GM12865 (cell line): ENCODE measurements at regions not wholly inside any gene's neighbourhood (a gene's known extent, or its start where the extent isn't known, plus 50 kb on each side); places are given as distances from the start of the nearest gene placed in this dataset.

Source experiments
- DNase-seq: peaks from one replicate; pipeline ENCODE4 v3.0.0; 2010; ENCODE audit warnings: low read depth
- H3K4me3 ChIP-seq: 2 replicates; pipeline ENCODE4 v1.5.1; 2011; ENCODE audit warnings: mild to moderate bottlenecking, low read depth, low read length, control low read depth
- TF ChIP-seq, protein P1 (sequence below): IDR thresholded peaks from 2 replicates; pipeline ENCODE4 v1.5.1; 2011; ENCODE audit warnings: low read length, control low read depth, low read depth, inconsistent platforms; ENCODE audit not compliant: insufficient read depth; ENCODE audit errors: missing control alignments

DNA sequence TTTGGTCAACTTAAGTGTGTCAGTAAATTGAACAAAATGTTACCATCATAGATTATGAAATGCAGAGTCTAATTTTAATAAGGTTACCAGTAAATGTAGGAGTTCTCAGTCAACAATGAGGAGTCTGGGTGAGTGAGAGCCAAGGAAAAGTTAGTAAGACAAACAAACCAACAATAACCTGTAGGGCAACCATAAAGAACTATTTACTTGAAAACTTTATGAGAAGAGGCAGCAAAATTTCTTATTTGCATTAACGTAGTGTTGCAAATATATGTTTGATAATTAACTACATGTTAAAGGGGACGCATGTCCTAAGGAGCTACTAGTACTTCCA, 131.1 kb upstream of the SOX4 start:
- no peak for DNase-seq
- TF ChIP-seq, protein P1, sequence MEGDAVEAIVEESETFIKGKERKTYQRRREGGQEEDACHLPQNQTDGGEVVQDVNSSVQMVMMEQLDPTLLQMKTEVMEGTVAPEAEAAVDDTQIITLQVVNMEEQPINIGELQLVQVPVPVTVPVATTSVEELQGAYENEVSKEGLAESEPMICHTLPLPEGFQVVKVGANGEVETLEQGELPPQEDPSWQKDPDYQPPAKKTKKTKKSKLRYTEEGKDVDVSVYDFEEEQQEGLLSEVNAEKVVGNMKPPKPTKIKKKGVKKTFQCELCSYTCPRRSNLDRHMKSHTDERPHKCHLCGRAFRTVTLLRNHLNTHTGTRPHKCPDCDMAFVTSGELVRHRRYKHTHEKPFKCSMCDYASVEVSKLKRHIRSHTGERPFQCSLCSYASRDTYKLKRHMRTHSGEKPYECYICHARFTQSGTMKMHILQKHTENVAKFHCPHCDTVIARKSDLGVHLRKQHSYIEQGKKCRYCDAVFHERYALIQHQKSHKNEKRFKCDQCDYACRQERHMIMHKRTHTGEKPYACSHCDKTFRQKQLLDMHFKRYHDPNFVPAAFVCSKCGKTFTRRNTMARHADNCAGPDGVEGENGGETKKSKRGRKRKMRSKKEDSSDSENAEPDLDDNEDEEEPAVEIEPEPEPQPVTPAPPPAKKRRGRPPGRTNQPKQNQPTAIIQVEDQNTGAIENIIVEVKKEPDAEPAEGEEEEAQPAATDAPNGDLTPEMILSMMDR = no peak
- no peak overlapping the region for H3K4me3 ChIP-seq

DNA sequence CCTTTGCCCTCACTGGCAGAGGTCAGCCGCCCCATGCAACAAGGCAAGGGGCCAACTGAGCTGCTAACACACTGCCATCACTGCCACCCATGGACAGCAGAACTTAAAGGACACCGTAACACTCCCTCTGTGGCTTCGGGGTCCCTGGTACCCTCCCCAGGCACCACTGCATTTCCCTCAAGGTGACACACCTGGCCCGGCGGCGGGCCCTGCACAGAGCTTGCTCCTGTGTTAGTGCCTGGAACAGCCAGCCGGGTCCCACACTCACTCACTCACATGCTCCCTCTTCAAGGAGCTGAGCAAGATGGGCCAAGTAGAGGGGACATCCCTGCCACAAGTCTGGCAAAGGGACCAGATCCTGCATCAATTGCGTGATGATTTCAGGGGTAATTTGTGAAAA, 126.5 kb upstream of the SOX4 start:
- TF ChIP-seq, protein P1 = no peak
- H3K4me3 ChIP-seq = no peak overlapping the region
- DNase-seq = no peak

DNA sequence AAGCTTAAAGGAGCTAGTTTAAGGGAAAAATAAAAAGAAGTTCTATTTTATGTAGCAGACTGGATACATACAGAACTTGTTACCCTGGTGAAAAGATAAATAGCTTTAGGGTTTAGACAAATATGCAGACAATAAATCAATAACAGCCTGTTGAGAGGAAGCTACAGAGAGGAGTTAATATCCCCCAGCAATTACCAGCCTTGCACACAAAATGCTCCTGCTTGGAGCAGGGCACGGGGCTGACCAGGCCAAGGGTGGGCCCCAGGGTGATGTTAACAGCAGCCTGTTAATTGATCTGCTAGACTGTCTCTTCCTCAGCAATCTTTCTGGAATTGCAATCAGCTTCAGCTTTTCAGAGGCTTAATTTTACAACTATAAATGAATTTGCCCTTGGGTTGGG, 125.1 kb upstream of the SOX4 start:
- DNase-seq = no peak
- H3K4me3 ChIP-seq = no peak overlapping the region
- TF ChIP-seq, protein P1 = no peak

DNA sequence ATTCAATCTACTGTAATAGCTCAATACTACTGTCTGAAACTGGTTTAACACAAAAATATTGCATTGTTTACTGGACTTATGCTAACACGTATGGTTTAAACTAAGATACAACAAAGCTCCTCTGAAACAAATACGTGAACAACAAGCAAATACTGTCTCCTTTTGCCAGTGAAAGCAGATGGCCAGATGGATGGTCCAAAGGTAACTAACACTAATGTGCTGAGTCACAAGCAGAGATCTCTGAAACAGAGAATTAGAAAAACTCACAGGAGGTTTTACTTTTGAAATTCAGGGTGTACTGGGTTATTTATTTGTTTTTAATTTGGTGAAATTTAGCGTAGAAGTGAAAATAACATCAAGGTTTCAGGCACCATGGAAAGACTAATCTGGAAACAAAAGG, 124.3 kb upstream of the SOX4 start:
- TF ChIP-seq, protein P1 = no peak
- no peak for DNase-seq
- no peak overlapping the region for H3K4me3 ChIP-seq

DNA sequence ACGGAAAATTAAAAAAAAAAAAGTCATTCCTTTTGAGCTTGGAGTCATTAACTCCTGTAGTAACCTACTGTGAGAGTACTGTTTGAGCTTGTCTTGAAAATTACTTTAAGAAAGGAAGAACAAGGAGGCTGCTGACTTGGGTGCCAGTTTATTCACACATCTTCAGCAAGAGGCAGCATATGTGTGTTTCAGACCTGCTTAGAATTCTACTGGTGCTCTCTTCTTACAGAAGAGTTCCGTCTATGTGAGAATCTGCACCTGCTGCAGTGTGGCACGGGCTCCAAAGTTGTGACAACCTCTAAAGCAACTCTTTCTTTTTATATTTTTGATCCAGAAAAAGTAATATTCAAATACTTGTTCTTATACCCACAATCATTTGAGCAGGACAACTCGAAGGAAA, 117.4 kb upstream of the SOX4 start:
- H3K4me3 ChIP-seq = no peak overlapping the region
- no peak for DNase-seq
- TF ChIP-seq, protein P1 = no peak

DNA sequence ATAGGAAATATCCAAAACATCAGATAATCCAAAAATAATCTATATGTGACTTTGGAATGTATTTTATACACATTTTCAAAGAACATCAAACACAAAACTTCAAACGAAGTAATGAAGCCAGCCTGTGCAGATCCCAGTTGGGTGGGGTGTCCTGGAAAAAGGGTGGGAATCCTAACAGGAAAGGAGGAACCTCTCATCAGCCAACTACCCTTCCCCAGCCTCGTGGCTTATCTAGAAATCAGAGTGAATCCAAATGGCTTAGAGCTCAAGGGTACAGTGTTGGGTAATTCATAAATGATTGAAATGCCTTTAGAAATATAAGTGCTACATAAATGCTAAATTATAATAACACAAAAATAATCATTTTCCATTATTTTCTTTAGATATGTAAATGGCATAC, 115.1 kb upstream of the SOX4 start:
- TF ChIP-seq, protein P1 = no peak
- DNase-seq = no peak
- no peak overlapping the region for H3K4me3 ChIP-seq

DNA sequence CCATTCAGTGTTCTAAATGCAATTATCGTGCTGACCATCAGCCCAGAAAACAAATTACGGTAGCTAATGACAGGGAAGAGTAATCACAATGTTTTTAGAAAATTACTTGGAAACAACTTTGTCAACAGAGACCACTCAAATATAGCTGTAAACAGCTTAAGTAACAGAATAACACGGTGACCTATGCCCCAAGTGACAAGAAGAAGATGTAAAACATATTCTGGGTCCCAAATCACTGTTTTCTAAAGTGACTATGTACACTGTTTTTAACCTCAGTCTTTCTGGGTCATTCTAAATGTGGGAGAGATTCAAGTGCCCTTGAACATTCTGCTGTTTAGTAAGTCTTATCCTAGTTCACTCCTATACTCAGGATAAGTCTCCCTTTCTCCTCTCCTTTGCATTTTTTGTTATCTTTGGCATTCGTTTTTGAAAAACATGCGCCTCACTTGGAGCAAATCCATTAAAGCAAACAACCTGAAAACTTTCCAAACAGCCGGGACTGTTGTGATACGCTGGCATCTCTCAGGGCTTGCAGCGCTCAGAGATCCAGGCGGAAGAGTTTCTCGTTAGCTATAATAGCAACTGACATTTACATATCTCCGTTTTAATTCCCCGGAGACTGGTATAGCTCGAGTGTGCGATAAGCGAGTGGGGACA, 114.5 kb upstream of the SOX4 start:
- no peak overlapping the region for H3K4me3 ChIP-seq
- DNase-seq = no peak
- TF ChIP-seq, protein P1 = no peak
